Stimulated activated CD4-positive, alpha-beta T cell treated with anti-CD3 and anti-CD28 coated beads, Interleukin-4, amount 100 ng/mL, for 24 hours (primary cell): ENCODE measurements at regions not wholly inside any gene's neighbourhood (a gene's known extent, or its start where the extent isn't known, plus 50 kb on each side); places are given as distances from the start of the nearest gene placed in this dataset.

Experiments used
- DNase-seq: peaks from one replicate; pipeline ENCODE4 v3.0.0-alpha.2; 2020

GRCh38 chr16:85480727-85481101 lies 132.4 kb upstream of the GSE1 start:
- no peak for DNase-seq

GRCh38 chr16:85481206-85481605 lies 131.9 kb upstream of the GSE1 start:
- no peak for DNase-seq

DNA sequence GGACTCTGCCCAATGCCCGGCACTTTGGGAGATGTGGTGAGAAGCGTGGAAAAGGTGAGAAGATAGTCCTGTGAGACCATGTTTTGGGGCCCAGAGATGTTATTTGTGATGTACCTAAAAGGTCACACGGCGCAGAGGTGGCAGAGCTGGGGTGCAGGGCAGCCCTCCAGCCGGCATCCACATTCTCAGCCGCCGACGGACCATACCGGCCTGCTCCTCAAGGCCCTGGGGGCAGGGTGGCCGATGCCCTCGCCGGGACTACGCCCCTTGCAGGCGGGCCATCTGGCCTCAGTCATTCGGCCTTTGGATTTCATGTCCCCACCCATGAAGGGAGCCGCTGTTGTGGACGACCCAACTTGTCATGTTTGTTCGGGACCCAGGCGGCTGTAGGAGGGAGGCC lies 131.4 kb upstream of the GSE1 start:
- DNase-seq, result no peak

- no peak for DNase-seq
Observed at GRCh38 chr16:85483424-85483823, 129.7 kb upstream of the GSE1 start.

DNA sequence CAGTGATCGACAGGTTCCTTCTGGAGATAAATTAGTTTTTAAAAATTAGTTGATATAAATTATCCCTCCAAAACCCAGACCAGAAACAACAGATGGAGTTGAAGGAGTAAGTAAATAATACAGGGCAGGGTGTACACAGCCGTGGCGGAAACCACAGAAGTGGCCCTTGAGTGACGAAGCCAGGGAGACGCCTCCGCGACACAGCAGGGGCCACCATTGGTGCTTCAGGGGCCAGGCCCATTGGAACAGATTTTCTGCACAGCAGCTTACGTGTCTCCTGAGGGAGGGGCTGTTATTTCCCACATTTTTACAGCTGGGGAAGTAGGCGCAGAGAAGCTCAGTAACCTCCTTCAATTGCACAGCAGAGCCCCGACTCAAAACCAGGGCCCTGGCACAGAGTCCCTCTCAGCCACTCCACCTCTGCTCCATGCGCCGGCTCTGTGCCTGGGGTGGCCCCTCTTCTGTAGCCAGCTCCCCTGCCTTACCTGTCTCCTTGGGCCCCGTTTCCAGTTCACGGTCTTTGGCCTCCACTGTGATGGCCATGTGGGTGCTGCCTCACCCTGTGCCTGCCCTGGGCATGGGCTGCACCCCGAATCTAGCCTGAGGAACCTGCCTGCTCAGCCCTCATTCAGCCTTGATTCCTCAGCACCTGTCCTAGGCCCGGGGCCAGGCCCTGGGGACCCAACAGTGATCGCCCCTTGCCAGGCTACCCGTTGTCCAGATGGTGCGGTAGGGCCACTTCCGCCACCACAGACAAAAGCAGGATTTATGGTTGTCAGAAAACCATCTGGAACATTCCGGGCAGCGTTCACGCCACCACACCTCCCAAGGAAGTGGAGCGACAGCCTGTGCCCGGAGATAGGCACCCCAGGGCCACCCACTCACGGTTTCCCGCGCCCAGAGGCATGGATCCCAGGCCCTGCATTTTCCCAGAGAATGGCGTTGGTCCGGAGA lies 128.5 kb upstream of the GSE1 start:
- no peak for DNase-seq

GRCh38 chr16:85485379-85485778 lies 127.7 kb upstream of the GSE1 start:
- DNase-seq, result no peak

- no peak for DNase-seq
Observed at GRCh38 chr16:85486256-85486915, 126.7 kb upstream of the GSE1 start.

GRCh38 chr16:85488414-85488813 lies 124.7 kb upstream of the GSE1 start:
- DNase-seq, result no peak

- no peak for DNase-seq
Observed at GRCh38 chr16:85490407-85491057, 122.6 kb upstream of the GSE1 start.

GRCh38 chr16:85491058-85491771 lies 121.9 kb upstream of the GSE1 start:
- DNase-seq, result peak; percentile 48

- no peak for DNase-seq
Observed at GRCh38 chr16:85491798-85492294, 121.3 kb upstream of the GSE1 start.

DNA sequence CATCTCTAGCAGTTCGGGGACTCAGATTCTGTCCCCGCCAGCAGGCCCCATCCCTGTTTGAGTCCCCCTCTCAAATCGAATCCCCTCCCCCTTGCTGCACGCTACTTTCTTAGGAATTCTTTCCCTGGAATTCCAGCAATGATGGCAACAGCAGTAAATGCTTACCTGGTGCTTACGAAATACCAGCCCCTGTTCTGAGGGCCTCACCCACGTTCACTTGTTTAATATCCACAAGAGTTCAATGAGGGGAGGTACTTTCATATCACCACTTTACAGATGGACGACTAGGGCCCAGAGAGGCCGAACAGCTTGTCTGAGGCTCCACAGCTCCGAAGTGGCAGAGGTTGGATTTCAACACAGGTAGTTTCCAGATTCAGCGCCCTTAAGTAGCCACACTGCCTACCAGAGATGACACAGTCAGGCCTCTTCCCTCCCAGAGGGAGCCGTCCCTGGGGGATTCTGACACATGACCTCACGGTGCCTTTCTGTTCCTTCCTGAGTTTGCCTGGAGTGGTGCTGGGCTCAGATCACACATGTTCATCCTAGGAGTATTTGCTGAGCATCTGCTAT lies 120.7 kb upstream of the GSE1 start:
- DNase-seq, result no peak

- DNase-seq, result no peak
Observed at GRCh38 chr16:85494315-85494714, 118.8 kb upstream of the GSE1 start.

GRCh38 chr16:85495259-85495658 lies 117.9 kb upstream of the GSE1 start:
- no peak for DNase-seq

- no peak for DNase-seq
Observed at GRCh38 chr16:85495823-85496538, 117.1 kb upstream of the GSE1 start.

DNA sequence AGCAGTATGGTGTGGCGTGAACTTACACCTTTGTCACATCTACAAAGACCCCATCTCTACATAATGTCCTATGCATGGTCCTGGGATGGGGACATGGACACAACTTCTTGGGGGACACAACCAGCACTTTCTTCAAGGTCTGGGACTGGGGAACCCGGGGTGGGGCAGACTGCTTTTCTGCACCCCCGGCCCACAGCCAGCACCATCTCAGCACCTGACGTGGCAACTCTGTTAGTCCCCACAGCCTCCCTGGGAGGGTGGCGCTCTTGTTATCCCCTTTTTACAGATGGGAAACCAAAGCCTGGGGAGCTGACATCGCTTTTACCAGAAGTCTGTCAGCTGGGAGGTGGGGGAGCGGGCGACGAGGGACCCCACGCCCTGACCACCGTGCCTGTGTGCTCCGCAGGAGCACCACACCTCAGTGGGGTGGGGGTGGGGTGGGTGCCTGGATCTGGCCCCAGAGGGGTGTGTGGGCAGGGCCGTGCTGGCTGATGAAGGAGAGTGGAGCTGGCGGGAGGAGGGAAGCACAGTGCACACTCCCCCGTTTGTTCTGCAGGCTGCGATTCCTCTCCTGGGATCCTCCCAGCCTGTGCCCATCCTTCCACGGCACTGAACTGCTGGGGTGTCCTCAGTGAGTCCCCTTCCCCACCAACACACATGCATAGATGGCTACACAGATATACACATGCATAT lies 115.4 kb upstream of the GSE1 start:
- no peak for DNase-seq

GRCh38 chr16:85498607-85499006 lies 114.5 kb upstream of the GSE1 start:
- DNase-seq, result no peak

DNA sequence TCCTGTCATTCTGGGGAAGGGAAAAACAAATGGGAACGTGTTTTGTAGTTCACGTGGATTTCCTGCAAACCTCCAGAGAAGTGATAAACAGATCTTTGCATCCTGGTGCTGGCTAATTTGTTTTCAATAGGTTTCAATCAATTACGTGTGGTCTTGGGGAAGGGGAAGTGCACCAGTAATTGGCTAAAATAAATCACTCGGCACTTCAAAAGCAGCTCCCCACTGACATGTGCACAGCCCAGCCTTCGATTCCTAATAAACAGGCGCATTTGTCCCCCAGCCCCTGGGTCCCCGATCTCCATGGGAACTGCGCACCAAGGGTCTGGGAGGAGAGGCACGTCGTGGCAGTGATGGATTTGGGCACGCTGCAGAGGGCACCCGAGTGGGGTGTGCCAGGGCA lies 112.9 kb upstream of the GSE1 start:
- DNase-seq, result no peak

GRCh38 chr16:85501900-85502299 lies 111.2 kb upstream of the GSE1 start:
- DNase-seq, result no peak

GRCh38 chr16:85502357-85502756 lies 110.8 kb upstream of the GSE1 start:
- no peak for DNase-seq

DNA sequence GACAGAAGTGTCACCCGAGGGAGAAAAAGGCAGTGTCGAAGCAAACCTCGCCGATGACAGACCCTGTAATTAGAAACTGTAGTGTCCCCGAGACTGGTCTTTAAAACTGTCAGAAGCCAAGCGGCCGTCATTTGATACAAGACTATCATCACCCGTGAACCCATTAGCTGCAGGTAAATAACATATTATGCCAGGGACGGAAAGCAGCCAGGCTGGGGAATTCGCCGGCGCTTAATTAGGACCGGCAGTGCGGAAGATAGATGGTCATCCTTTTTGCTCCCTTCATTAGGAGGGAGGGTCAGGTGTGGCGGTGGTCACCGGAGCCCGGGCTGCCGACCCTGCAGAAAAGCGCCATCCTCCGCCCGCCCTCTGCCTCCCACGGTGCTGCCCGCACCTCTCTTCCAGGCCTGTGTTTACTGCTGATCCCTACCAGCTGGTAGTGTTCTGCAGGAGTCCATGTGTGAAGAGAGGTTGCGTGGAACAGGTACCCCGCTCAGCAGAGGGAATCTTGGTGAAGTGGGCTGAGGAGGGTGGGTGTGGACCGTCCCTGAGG lies 109.4 kb upstream of the GSE1 start:
- no peak for DNase-seq
